ENCODE measurements at regions not wholly inside any gene's neighbourhood (a gene's known extent, or its start where the extent isn't known, plus 50 kb on each side); places are given as distances from the start of the nearest gene placed in this dataset.

DNA sequence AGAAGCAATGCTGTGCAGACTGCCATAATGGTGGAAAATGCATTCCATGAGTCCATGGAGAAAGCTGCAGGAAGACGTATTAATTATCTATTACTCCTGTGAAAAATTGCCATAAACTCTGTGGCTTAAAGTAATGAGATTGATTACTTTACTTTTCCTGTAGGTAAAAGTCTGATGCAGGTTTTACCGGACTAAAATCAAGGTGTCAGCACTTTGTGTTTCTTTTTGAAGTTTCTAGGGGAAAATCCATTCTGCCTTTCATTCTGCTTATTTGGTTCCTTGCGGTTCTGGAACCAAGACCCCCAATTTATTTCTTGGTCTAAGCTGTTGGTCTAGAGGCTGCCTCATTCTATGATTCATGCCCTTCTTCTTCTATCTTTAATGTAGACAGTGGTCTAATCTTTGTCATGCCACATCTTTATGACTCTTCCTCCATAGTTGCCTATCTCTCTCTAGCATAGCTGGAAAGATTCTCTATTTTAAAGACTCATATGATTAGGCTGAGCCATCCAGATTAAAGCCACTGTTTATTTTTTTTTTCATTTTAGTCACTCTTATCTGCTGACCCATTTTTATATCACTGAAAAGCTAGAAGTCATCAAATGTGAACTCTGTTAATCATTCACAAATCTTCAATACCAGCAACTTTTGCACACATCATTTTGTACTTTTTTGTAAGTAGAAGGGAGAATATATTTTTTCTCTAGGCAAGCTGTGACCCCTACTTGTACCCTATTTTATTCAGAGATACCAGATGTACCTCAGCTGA lies 2056.4 kb downstream of the PCDH7 start:
- TF ChIP-seq, protein P1, sequence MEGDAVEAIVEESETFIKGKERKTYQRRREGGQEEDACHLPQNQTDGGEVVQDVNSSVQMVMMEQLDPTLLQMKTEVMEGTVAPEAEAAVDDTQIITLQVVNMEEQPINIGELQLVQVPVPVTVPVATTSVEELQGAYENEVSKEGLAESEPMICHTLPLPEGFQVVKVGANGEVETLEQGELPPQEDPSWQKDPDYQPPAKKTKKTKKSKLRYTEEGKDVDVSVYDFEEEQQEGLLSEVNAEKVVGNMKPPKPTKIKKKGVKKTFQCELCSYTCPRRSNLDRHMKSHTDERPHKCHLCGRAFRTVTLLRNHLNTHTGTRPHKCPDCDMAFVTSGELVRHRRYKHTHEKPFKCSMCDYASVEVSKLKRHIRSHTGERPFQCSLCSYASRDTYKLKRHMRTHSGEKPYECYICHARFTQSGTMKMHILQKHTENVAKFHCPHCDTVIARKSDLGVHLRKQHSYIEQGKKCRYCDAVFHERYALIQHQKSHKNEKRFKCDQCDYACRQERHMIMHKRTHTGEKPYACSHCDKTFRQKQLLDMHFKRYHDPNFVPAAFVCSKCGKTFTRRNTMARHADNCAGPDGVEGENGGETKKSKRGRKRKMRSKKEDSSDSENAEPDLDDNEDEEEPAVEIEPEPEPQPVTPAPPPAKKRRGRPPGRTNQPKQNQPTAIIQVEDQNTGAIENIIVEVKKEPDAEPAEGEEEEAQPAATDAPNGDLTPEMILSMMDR (conservative IDR thresholded peaks at IDR 0.05; ENCODE audit: low read depth, low read length), result no peak
- TF ChIP-seq EZH2 (IDR thresholded peaks at IDR 0.05; ENCODE audit: low read length, unreplicated experiment), result no peak
